GM21381 (cell line): ENCODE measurements at regions not wholly inside any gene's neighbourhood (a gene's known extent, or its start where the extent isn't known, plus 50 kb on each side); places are given as distances from the start of the nearest gene placed in this dataset.
"Not testable (repeated sequence)": the region's sequence is repeated elsewhere in the genome, so short reads cannot be mapped to it uniquely, and the experiment has no call there.

Experiments used
- ATAC-seq: cut with Tn5 transposase; IDR thresholded peaks from one replicate; pipeline ENCODE4 v1.9.1; 2021; ENCODE audit warnings: mild to moderate bottlenecking, moderate library complexity; ENCODE audit not compliant: unreplicated experiment

GRCh38 chr10:130261306-130261705, 125.1 kb downstream of the GLRX3 start:
- ATAC-seq = no peak

DNA sequence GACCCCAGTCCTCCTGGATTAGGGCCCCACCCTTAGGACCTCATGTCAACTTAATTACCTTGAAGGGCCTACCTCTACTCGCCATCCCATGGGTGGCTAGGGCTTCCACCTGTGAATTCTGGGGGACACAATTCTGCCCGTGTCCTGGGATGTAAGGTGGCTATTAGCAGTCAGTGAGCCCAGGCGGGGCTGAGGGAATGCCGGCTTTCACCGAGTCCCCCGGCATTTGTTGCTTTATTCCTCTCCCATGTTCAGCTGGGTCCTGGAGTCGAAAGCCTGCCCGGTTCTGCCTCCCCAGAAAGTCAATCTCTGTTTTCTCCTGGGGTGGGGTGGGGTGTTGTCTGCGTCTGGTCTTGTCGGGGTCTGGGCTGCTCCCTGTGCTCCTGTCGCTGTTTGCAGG, 125.6 kb downstream of the GLRX3 start:
- ATAC-seq = no peak

DNA sequence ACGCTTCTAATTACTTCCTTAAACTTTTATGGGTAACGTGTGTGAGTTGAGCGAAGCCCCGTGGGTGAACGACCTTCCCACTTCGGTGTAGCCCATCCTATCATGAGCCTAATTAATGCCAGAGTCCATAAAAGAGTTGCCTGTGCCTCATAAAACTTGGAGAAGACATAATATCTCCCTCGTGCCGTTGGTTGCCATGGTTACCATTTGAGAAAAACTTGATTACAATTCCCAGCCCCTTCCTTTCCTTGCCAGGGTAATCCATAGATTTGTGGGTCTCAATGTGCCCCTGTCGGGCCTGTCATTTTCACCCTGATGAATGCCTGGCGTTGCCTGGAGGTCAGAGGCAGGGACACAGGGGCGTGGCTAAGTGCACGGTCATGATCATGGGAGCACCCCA, 127.1 kb downstream of the GLRX3 start:
- no peak for ATAC-seq

DNA sequence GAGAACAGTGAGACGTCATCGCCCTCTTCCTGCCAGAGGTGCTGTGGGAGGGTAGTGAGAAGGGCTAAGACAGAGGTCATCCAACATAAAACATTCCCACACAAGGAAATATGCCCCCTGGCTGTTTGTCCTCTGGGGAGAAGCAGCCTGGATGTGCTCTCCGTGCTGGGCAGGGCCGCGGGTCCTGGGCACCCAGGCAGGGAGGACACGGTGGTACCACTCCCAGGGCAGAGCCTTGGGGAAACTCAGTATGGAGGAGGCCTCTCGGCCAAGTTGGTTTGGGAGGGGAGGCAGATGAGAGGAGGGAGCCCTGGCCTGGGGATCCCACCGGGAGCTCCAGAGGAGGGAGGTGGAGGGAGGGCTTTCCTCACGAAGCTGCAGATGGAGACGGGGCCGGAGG, 129.4 kb downstream of the GLRX3 start:
- no peak for ATAC-seq

GRCh38 chr10:130282492-130283218, 146.5 kb downstream of the GLRX3 start:
- no peak for ATAC-seq

- ATAC-seq = no peak
Measured at GRCh38 chr10:130283219-130283545, 147.0 kb downstream of the GLRX3 start.

- not testable (repeated sequence) for ATAC-seq
Measured at GRCh38 chr10:130295761-130296160, 159.6 kb downstream of the GLRX3 start.

DNA sequence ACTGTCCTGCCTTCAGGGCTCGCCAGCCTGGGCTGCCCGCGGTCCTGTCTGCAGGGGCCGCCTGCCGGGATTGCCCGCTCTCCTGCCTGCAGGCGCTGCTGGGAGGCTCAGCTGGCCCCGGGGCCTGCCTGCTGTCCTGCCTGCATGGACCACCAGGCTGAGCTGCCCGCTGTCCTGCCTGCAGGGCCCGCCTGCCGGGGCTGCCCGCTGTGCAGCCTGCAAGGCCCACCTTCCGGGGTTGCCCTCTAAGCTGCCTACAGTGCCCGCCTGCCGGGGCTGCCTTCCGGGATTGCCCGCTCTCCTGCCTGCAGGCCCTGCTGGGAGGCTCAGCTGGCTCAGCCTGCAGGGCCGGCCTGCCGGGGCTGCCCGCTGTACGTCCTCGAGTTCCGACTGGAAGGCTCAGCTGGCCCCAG, 164.4 kb downstream of the GLRX3 start:
- peak; percentile 43 for ATAC-seq

DNA sequence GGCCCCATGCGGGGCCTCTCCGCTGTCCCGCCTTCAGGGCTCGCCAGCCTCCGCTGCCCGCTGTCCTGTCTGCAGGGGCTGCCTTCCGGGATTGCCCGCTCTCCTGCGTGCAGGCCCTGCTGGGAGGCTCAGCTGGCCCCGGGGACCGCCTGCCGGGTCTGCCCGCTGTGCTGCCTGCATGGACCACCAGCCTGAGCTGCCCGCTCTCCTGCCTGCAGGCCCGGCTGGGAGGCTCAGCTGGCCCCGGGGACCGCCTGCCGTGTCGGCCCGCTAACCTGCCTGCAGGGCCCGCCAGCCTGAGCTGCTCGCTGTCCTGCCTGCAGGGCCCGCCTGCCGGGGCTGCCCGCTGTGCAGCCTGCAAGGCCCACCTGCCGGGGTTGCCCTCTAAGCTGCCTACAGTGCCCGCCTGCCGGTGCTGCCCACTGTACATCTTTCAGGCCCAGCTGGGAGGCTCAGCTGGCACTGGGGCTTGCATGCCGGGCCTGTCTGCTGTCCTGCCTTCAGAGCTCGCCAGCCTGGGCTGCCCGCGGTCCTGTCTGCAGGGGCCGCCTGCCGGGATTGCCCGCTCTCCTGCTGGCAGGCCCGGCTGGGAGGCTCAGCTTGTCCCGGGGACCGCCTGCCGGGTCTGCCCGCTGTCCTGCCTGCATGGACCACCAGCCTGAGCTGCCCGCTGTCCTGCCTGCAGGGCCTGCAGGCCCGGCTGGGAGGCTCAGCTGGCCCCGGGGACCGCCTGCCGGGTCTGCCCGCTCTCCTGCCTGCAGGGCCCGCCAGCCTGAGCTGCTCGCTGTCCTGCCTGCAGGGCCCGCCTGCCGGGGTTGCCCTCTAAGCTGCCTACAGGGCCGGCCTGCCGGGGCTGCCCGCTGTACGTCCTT, 165.1 kb downstream of the GLRX3 start:
- ATAC-seq = peak; percentile 57

DNA sequence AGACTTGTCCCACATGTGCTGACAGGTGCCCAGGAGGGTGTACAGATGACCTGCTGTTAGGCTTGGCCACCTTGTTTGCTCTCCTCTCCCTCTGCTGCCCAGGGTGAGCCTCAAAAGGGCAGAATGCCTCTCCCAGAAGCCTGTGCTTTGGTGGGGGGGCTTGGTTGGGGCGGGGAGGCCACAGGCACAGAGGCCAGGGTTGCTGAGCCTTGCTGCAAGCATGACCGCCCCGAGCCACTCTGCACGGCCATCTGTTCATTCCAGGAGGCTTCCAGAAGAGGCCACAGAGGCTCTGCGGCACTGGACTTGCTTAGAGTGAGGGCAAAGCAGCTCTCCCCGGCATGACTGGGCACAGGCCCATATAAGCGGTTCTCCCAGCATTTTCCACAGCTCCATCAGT, 190.8 kb downstream of the GLRX3 start:
- ATAC-seq = no peak

DNA sequence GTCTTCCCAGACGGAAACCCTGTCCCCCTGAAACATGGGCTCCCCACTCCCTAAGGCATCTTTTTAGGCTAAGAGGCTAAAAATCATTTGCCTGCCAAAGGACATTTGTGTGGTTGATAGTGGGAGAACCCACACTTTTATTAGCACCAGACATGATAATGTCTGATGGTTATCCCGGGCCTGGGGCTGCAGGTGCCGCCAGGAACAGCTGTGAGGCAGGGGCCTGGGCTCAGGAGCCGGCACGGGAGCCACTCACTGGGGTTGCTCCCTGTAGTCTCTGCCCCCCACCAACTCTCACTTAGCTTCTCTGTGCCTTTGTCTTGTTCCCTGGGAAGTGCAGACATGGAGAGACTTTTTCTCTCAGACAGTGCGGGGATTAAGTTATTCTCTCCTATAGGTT, 193.6 kb downstream of the GLRX3 start:
- no peak for ATAC-seq

DNA sequence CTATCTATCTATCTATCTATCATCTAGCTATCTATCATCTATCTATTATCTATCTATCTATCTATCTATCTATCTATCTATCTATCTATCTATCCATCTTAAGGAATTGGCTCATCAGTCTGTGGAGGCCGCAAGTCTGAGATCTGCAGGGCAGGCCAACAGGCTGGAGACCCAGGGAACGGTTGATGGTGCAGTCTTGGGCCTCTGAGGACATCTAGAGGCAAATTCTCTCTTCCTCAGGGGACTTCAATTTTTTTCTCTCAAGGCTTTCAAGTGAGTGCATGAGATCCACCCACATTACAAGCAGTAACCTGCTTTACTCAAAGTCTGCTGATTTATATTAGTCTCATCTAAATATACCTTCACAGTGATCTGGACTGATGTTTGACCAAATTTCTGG, 197.0 kb downstream of the GLRX3 start:
- ATAC-seq = no peak

GRCh38 chr10:130335336-130335735, 199.1 kb downstream of the GLRX3 start:
- ATAC-seq = no peak

GRCh38 chr10:130336617-130337304, 200.6 kb downstream of the GLRX3 start:
- no peak for ATAC-seq

GRCh38 chr10:130337305-130337640, 201.1 kb downstream of the GLRX3 start:
- ATAC-seq = no peak

GRCh38 chr10:130337696-130338635, 201.8 kb downstream of the GLRX3 start:
- ATAC-seq = no peak

DNA sequence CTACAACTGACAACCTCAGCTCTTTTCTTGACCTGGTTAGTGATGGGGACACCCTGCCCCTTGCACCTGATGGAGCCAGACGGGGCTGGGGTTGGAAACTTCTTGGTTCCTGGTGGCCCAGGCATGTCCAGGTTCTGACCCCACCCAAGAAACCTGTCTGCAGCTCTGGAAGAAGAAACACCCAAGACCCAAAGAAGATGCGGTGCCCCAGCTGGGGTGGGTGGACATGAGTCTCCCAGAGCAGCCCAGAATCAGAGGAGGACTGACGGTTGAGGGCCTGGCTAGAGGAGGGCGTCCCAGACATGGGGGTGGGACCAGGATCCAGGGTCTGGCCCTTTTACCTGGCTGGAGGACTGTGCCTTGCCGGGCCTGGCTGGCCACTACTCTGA, 202.4 kb downstream of the GLRX3 start:
- no peak for ATAC-seq

- no peak for ATAC-seq
Measured at GRCh38 chr10:130339091-130339490, 202.9 kb downstream of the GLRX3 start.

DNA sequence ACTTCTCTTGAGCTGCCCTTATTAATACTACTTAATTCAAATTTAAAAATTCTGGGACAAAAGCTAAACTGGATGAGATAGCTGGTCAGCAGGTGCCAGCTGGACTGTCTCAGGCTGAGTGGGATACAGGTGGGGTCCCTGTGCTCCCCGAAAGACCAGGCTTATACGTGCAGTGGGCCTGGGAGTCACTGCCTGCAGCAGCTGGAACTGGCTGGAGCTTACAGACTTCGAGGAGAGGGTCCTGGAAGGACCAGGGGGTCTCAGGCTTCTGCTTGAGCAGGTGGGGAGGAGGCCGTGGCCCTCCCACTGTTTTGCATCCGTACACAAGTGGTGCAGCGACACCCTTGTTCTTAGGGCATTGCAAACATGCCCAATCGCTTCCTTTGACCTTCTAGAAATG, 203.7 kb downstream of the GLRX3 start:
- ATAC-seq = no peak

GRCh38 chr10:130340816-130341215, 204.6 kb downstream of the GLRX3 start:
- ATAC-seq = no peak

DNA sequence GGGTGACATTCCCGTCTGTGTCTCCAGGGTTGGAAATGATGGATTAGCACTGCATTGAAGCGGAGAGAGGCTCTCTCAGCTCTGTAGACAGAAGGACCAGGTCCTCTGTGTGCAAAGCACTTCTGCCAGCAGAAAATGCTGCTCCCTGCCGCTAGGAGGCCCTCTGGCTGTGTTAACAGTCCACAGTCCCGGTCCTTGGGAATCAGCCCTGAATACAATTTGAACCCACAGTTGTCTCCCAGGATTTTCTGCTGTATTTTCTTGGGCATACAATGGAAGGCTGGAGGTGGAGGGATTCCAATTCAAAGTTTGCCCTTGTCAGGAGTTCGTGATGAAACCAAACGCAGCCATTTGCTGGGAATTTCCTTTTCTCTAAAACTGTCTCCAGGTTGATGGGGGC, 205.2 kb downstream of the GLRX3 start:
- no peak for ATAC-seq
